ENCODE measurements at regions not wholly inside any gene's neighbourhood (a gene's known extent, or its start where the extent isn't known, plus 50 kb on each side); places are given as distances from the start of the nearest gene placed in this dataset.
"Not testable (repeated sequence)": the region's sequence is repeated elsewhere in the genome, so short reads cannot be mapped to it uniquely, and the experiment has no call there.

GRCh38 chr13:66159511-66159910, 1070.6 kb downstream of the PCDH9 start:
- DNase-seq (ENCODE audit: extremely low read depth in 1 of 11, low read depth in 9 of 11, low spot score in 4 of 11): peak in 4 of 11 donors; percentile 4 to 17 (median 6)

- no peak for DNase-seq (ENCODE audit: extremely low read depth in 1 of 11, low read depth in 9 of 11, low spot score in 4 of 11)
These were observed 1075.2 kb downstream of the PCDH9 start for GRCh38 chr13:66154976-66155375.

GRCh38 chr13:66154354-66154753, 1075.8 kb downstream of the PCDH9 start:
- no peak for DNase-seq (ENCODE audit: extremely low read depth in 1 of 11, low read depth in 9 of 11, low spot score in 4 of 11)

- DNase-seq (ENCODE audit: extremely low read depth in 1 of 11, low read depth in 9 of 11, low spot score in 4 of 11): no peak
These were observed 1077.5 kb downstream of the PCDH9 start for GRCh38 chr13:66152596-66152995.

GRCh38 chr13:66144357-66144756, 1085.8 kb downstream of the PCDH9 start:
- not testable (repeated sequence) for DNase-seq (ENCODE audit: extremely low read depth in 1 of 11, low read depth in 9 of 11, low spot score in 4 of 11)

- no peak for DNase-seq (ENCODE audit: extremely low read depth in 1 of 11, low read depth in 9 of 11, low spot score in 4 of 11)
These were observed 1090.4 kb downstream of the PCDH9 start for GRCh38 chr13:66139701-66140100.

- DNase-seq (ENCODE audit: extremely low read depth in 1 of 11, low read depth in 9 of 11, low spot score in 4 of 11): no peak
These were observed 1090.9 kb downstream of the PCDH9 start for GRCh38 chr13:66139250-66139649.

GRCh38 chr13:66138172-66138811, 1091.8 kb downstream of the PCDH9 start:
- DNase-seq (ENCODE audit: extremely low read depth in 1 of 11, low read depth in 9 of 11, low spot score in 4 of 11): no peak

- no peak for DNase-seq (ENCODE audit: extremely low read depth in 1 of 11, low read depth in 9 of 11, low spot score in 4 of 11)
These were observed 1092.8 kb downstream of the PCDH9 start for GRCh38 chr13:66137384-66137783.

GRCh38 chr13:66128692-66129269, 1101.4 kb downstream of the PCDH9 start:
- no peak for DNase-seq (ENCODE audit: extremely low read depth in 1 of 11, low read depth in 9 of 11, low spot score in 4 of 11)

- no peak for DNase-seq (ENCODE audit: extremely low read depth in 1 of 11, low read depth in 9 of 11, low spot score in 4 of 11)
These were observed 1101.9 kb downstream of the PCDH9 start for GRCh38 chr13:66128201-66128600.

GRCh38 chr13:66117563-66117962, 1112.6 kb downstream of the PCDH9 start:
- DNase-seq (ENCODE audit: extremely low read depth in 1 of 11, low read depth in 9 of 11, low spot score in 4 of 11): no peak

GRCh38 chr13:66113882-66114526, 1116.1 kb downstream of the PCDH9 start:
- DNase-seq (ENCODE audit: extremely low read depth in 1 of 11, low read depth in 9 of 11, low spot score in 4 of 11): no peak

GRCh38 chr13:66111628-66112027, 1118.5 kb downstream of the PCDH9 start:
- no peak for DNase-seq (ENCODE audit: extremely low read depth in 1 of 11, low read depth in 9 of 11, low spot score in 4 of 11)

- DNase-seq (ENCODE audit: extremely low read depth in 1 of 11, low read depth in 9 of 11, low spot score in 4 of 11): no peak
These were observed 1123.9 kb downstream of the PCDH9 start for GRCh38 chr13:66106246-66106645.

GRCh38 chr13:66102864-66103263, 1127.3 kb downstream of the PCDH9 start:
- no peak for DNase-seq (ENCODE audit: extremely low read depth in 1 of 11, low read depth in 9 of 11, low spot score in 4 of 11)

- no peak for DNase-seq (ENCODE audit: extremely low read depth in 1 of 11, low read depth in 9 of 11, low spot score in 4 of 11)
These were observed 1130.3 kb downstream of the PCDH9 start for GRCh38 chr13:66099825-66100224.

- no peak for DNase-seq (ENCODE audit: extremely low read depth in 1 of 11, low read depth in 9 of 11, low spot score in 4 of 11)
These were observed 1131.1 kb downstream of the PCDH9 start for GRCh38 chr13:66098931-66099628.

GRCh38 chr13:66089711-66090110, 1140.4 kb downstream of the PCDH9 start:
- DNase-seq (ENCODE audit: extremely low read depth in 1 of 11, low read depth in 9 of 11, low spot score in 4 of 11): no peak

GRCh38 chr13:66087269-66087710, 1142.8 kb downstream of the PCDH9 start:
- peak; percentile 24 to 62 (median 37) for DNase-seq (ENCODE audit: extremely low read depth in 1 of 11, low read depth in 9 of 11, low spot score in 4 of 11)

Data from renal cortex interstitium (tissue), 11 donors.